ENCODE measurements at regions not wholly inside any gene's neighbourhood (a gene's known extent, or its start where the extent isn't known, plus 50 kb on each side); places are given as distances from the start of the nearest gene placed in this dataset.

DNA sequence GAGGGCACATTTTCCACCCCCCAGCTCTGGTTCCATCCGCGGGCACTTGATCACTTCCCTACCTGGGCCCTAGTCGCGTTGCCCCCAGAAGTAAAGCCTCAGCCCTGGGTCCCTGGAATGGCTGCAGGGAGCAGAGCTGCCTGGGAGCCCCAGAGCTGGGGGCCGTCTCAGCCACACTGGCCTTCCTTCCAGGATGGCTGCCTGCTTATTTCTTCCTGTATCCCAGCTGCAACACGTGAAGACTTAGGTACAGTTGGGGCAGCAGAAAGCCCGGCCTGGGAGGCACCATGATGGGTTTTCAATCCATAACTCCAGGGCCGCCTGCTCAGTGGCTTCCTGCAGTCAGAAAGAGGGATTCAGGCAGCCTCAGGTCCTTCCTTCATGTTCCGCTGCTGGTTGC, 232.3 kb downstream of the IRX2 start:
- TF ChIP-seq, protein P1, sequence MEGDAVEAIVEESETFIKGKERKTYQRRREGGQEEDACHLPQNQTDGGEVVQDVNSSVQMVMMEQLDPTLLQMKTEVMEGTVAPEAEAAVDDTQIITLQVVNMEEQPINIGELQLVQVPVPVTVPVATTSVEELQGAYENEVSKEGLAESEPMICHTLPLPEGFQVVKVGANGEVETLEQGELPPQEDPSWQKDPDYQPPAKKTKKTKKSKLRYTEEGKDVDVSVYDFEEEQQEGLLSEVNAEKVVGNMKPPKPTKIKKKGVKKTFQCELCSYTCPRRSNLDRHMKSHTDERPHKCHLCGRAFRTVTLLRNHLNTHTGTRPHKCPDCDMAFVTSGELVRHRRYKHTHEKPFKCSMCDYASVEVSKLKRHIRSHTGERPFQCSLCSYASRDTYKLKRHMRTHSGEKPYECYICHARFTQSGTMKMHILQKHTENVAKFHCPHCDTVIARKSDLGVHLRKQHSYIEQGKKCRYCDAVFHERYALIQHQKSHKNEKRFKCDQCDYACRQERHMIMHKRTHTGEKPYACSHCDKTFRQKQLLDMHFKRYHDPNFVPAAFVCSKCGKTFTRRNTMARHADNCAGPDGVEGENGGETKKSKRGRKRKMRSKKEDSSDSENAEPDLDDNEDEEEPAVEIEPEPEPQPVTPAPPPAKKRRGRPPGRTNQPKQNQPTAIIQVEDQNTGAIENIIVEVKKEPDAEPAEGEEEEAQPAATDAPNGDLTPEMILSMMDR (IDR thresholded peaks at IDR 0.05; ENCODE audit: low read depth, low read length, poor library complexity, severe bottlenecking) = no peak
- no peak for TF ChIP-seq EZH2phosphoT487 (IDR thresholded peaks at IDR 0.05; ENCODE audit: borderline replicate concordance, low read length)

All from DOHH2 (cell line).